Mucosa of stomach (tissue), 1 donor: ENCODE measurements at regions not wholly inside any gene's neighbourhood (a gene's known extent, or its start where the extent isn't known, plus 50 kb on each side); places are given as distances from the start of the nearest gene placed in this dataset.

Experiments used
- H3K27me3 ChIP-seq: one replicate; pipeline ENCODE4 v1.7.0; 2013; ENCODE audit warnings: mild to moderate bottlenecking, low read length; ENCODE audit not compliant: control insufficient read depth, insufficient read depth
- H3K36me3 ChIP-seq: one replicate; pipeline ENCODE4 v1.7.0; 2013; ENCODE audit warnings: low read length; ENCODE audit not compliant: control insufficient read depth, insufficient read depth
- H3K4me1 ChIP-seq: one replicate; pipeline ENCODE4 v1.7.0; 2013; ENCODE audit warnings: mild to moderate bottlenecking, low read length; ENCODE audit not compliant: control insufficient read depth, insufficient read depth
- H3K4me3 ChIP-seq: one replicate; pipeline ENCODE4 v1.7.0; 2013; ENCODE audit warnings: low read length
- H3K9ac ChIP-seq: one replicate; pipeline ENCODE4 v1.7.0; 2013; ENCODE audit warnings: mild to moderate bottlenecking, low read length, moderate library complexity
- H3K9me3 ChIP-seq: one replicate; pipeline ENCODE4 v1.7.0; 2013; ENCODE audit warnings: mild to moderate bottlenecking, low read length, moderate library complexity; ENCODE audit not compliant: control insufficient read depth
- donor health status: Pancreatic carcinoma.

DNA sequence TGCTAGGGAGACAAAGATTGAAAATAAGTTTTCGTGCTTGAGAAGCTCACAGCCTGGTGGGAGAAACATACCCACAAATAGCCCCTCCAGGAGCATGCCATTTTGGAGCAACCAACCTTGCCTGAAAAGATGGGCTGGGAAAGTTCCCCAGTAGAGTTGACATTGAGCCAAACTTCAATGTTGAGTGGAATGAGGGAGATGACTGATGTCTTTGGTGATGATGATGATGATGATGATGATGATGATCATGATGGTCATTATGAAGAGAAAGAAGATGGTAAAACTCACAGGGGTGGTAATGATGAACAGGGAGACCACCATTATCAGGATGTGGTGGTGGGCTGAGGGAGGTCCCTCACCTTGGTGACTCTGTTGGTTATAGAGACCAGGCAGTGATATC is 50.1 kb upstream of the ADRA1D start:
- no peaks in the 10 kb centered on the region for H3K9me3 ChIP-seq
- no peak overlapping the region for H3K9ac ChIP-seq
- no peak overlapping the region for H3K4me3 ChIP-seq
- no peaks in the 10 kb centered on the region for H3K4me1 ChIP-seq
- H3K27me3 ChIP-seq: no peaks in the 10 kb centered on the region
- H3K36me3 ChIP-seq: no peaks in the 10 kb centered on the region
